ENCODE measurements at regions not wholly inside any gene's neighbourhood (a gene's known extent, or its start where the extent isn't known, plus 50 kb on each side); places are given as distances from the start of the nearest gene placed in this dataset.

- Mint-ChIP-seq H3K27me3 (no peaks in the 10 kb centered on the region), H3K4me3 (no peak overlapping the region), H3K9me3 (peaks cover 2% of the 10 kb centered on the region), H3K36me3 (ENCODE audit: low read depth) (no peaks in the 10 kb centered on the region), H3K27ac (no peak overlapping the region), H3K4me1 (no peaks in the 10 kb centered on the region)
- no peak for TF ChIP-seq CTCF (IDR thresholded peaks at IDR 0.05)
- ATAC-seq (ENCODE audit: low read depth) (no peak), DNase-seq (no peak)
- intact Hi-C loops (cut with micrococcal nuclease): no loop called here
- ChIA-PET POLR2A (no interaction called here), CTCF (no interaction called here)
Observed at GRCh38 chr10:44178856-44179255, 206.0 kb downstream of the CXCL12 start.

DNA sequence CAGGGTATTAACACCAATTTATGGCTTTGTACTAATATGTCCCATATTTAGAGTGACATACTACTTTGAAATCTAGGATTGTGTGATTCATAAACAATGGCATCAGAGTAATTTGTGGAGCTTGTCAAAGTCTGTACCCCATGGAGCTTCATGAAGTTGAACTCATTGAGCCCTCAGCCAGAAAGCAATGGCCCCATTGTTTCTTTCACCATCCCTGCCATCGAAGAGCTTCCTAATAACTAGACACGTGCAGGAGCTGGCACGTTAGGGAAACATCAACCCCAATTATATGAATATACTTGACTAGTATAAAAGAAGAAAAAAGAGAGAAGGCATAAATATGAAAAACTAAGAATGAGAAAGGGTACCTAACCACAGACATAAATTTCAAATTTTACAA lies 206.6 kb downstream of the CXCL12 start:
- H3K36me3 Mint-ChIP-seq (ENCODE audit: low read depth): no peaks in the 10 kb centered on the region
- no peak overlapping the region for H3K27ac Mint-ChIP-seq
- intact Hi-C loops (cut with micrococcal nuclease): no loop called here
- no peak for DNase-seq
- H3K4me3 Mint-ChIP-seq: no peak overlapping the region
- H3K27me3 Mint-ChIP-seq: no peaks in the 10 kb centered on the region
- ATAC-seq (ENCODE audit: low read depth): no peak
- ChIA-PET POLR2A (no interaction called here), CTCF (no interaction called here)
- peaks cover 2% of the 10 kb centered on the region for H3K9me3 Mint-ChIP-seq
- no peak for TF ChIP-seq CTCF (IDR thresholded peaks at IDR 0.05)
- H3K4me1 Mint-ChIP-seq: no peaks in the 10 kb centered on the region

DNA sequence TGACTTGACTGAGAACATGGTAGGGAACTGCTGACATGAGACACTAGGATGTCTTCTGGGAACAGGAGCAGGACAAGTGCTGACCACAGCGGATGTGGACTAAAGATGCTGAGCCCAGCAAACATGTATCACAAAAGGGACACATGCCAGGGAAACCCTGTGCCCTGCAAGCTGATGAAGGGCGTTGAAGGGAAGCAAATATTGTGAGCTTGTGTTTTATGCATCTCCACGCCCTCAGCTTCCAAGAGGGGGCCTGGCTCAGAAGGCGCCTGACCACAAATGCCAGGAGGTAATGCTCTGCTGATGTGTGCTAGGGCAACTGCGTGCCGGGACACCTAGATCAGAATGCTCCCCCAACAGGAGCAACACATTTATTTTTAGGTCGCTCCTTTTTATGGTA lies 207.3 kb downstream of the CXCL12 start:
- POLR2A ChIA-PET: no interaction called here
- no peaks in the 10 kb centered on the region for H3K27me3 Mint-ChIP-seq
- TF ChIP-seq CTCF (IDR thresholded peaks at IDR 0.05): no peak
- H3K9me3 Mint-ChIP-seq: peaks cover 2% of the 10 kb centered on the region
- no peak overlapping the region for H3K27ac Mint-ChIP-seq
- H3K4me3 Mint-ChIP-seq: no peak overlapping the region
- ATAC-seq (ENCODE audit: low read depth) (no peak), DNase-seq (no peak)
- H3K4me1 Mint-ChIP-seq: no peaks in the 10 kb centered on the region
- no peaks in the 10 kb centered on the region for H3K36me3 Mint-ChIP-seq (ENCODE audit: low read depth)
- CTCF ChIA-PET: no interaction called here
- intact Hi-C loops (cut with micrococcal nuclease): no loop called here

- Mint-ChIP-seq H3K9me3 (peaks cover 2% of the 10 kb centered on the region), H3K27me3 (no peaks in the 10 kb centered on the region), H3K4me1 (no peaks in the 10 kb centered on the region), H3K4me3 (no peak overlapping the region), H3K27ac (no peak overlapping the region), H3K36me3 (ENCODE audit: low read depth) (no peaks in the 10 kb centered on the region)
- DNase-seq (no peak), ATAC-seq (ENCODE audit: low read depth) (no peak)
- POLR2A ChIA-PET: no interaction called here
- CTCF ChIA-PET: no interaction called here
- intact Hi-C loops (cut with micrococcal nuclease): no loop called here
- no peak for TF ChIP-seq CTCF (IDR thresholded peaks at IDR 0.05)
Observed at GRCh38 chr10:44176311-44176710, 208.6 kb downstream of the CXCL12 start.

DNA sequence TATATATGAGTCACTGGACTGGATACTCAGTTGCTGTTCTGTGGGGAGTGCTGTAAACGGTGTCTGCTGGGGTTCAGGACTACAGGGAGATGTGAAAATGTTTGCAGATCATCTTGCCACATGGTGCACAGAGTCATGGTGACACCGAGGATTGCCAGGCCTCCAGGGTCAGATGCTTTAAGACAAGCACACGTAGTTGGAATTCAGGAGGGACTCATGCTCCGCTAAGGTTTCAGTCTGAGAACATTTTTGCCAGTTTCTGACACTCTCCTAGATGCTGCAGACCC lies 211.3 kb downstream of the CXCL12 start:
- Mint-ChIP-seq H3K27ac (no peak overlapping the region), H3K27me3 (no peaks in the 10 kb centered on the region), H3K4me1 (no peaks in the 10 kb centered on the region), H3K36me3 (ENCODE audit: low read depth) (no peaks in the 10 kb centered on the region), H3K9me3 (no peaks in the 10 kb centered on the region), H3K4me3 (no peak overlapping the region)
- POLR2A ChIA-PET: no interaction called here
- TF ChIP-seq CTCF (IDR thresholded peaks at IDR 0.05): no peak
- DNase-seq (no peak), ATAC-seq (ENCODE audit: low read depth) (no peak)
- CTCF ChIA-PET: interaction anchor here (0.8 kb wide), 1 partner anchor 47 kb away, joined by 3 read pairs; no protein-coding TSS in a partner anchor
- intact Hi-C loops (cut with micrococcal nuclease): no loop called here
